ENCODE measurements at regions not wholly inside any gene's neighbourhood (a gene's known extent, or its start where the extent isn't known, plus 50 kb on each side); places are given as distances from the start of the nearest gene placed in this dataset.

GRCh38 chr16:13342675-13343074 lies 441.3 kb downstream of the SHISA9 start:
- TF ChIP-seq RCOR1 (conservative IDR thresholded peaks at IDR 0.05; ENCODE audit: low read depth, low read length) (no peak), CTCF (IDR thresholded peaks at IDR 0.05 in 2 of 3, conservative IDR thresholded peaks at IDR 0.05 in 1 of 3; ENCODE audit: control insufficient read depth in 2 of 3, extremely low read depth in 1 of 3, insufficient read depth in 1 of 3, low read depth in 3 of 3, low read length in 3 of 3) (no peak), SUZ12 (IDR thresholded peaks at IDR 0.05; ENCODE audit: unreplicated experiment) (no peak), EP300 (IDR thresholded peaks at IDR 0.05; ENCODE audit: borderline replicate concordance in 1 of 2, control insufficient read depth in 1 of 2, low read depth in 2 of 2, low read length in 2 of 2) (no peak), KDM1A (IDR thresholded peaks at IDR 0.05; ENCODE audit: borderline replicate concordance) (no peak), JUND (IDR thresholded peaks at IDR 0.05; ENCODE audit: low read depth, low read length) (no peak), POLR2AphosphoS5 (IDR thresholded peaks at IDR 0.05; ENCODE audit: low read length) (no peak), MTA2 (IDR thresholded peaks at IDR 0.05; ENCODE audit: low read depth) (no peak), CHD2 (IDR thresholded peaks at IDR 0.05; ENCODE audit: borderline replicate concordance, low read depth, low read length) (no peak), E2F4 (IDR thresholded peaks at IDR 0.05; ENCODE audit: low read depth, low read length) (no peak)
